SK-N-SH treated with all-trans-retinoic acid at 6 μM for 48 hours (cell line): ENCODE measurements at regions not wholly inside any gene's neighbourhood (a gene's known extent, or its start where the extent isn't known, plus 50 kb on each side); places are given as distances from the start of the nearest gene placed in this dataset.

Source experiments
- ATAC-seq: fragments of 200-7000 bp; cut with Tn5 transposase; 3 replicates; pipeline ENCODE4 v1.9.1; 2020; ENCODE audit warnings: mild to moderate bottlenecking, moderate library complexity
- ARNTL ChIP-seq: fragments of 450-650 bp; formaldehyde crosslinking; IDR thresholded peaks from 2 replicates; pipeline ENCODE4 v1.5.0; 2020; ENCODE audit warnings: low read depth, mild to moderate bottlenecking, moderate library complexity, borderline replicate concordance
- BACH2 ChIP-seq: fragments of 250-450 bp; sonication (Bioruptor Pico); IDR thresholded peaks from 2 replicates; pipeline ENCODE4 v1.9.0; 2021; ENCODE audit warnings: mild to moderate bottlenecking, borderline replicate concordance
- CREB5 ChIP-seq: fragments of 250-450 bp; sonication (Bioruptor Pico); IDR thresholded peaks from 2 replicates; pipeline ENCODE4 v1.5.1; 2020; ENCODE audit warnings: low read depth, mild to moderate bottlenecking, moderate library complexity
- CSDC2 ChIP-seq: fragments of 250-450 bp; sonication (Bioruptor Pico); IDR thresholded peaks from 2 replicates; pipeline ENCODE4 v1.5.0; 2020; ENCODE audit warnings: mild to moderate bottlenecking, moderate library complexity
- CSRNP3 ChIP-seq: fragments of 250-450 bp; sonication (Bioruptor Pico); IDR thresholded peaks from 2 replicates; pipeline ENCODE4 v1.5.1; 2021; ENCODE audit warnings: mild to moderate bottlenecking, moderate library complexity
- GLIS3 ChIP-seq: fragments of 250-450 bp; sonication (Bioruptor Pico); IDR thresholded peaks from 2 replicates; pipeline ENCODE4 v1.5.0; 2020; ENCODE audit warnings: mild to moderate bottlenecking, moderate library complexity
- ISL1 ChIP-seq: fragments of 250-450 bp; sonication (Bioruptor Pico); IDR thresholded peaks from 2 replicates; pipeline ENCODE4 v2.1.2; 2022; ENCODE audit warnings: mild to moderate bottlenecking, moderate library complexity
- OSR1 ChIP-seq: fragments of 250-450 bp; sonication (Bioruptor Pico); IDR thresholded peaks from 2 replicates; pipeline ENCODE4 v1.8.0; 2022; ENCODE audit warnings: moderate library complexity, mild to moderate bottlenecking, inconsistent platforms
- PATZ1 ChIP-seq: fragments of 250-450 bp; sonication (Bioruptor Pico); IDR thresholded peaks from 2 replicates; pipeline ENCODE4 v1.8.0; 2020; ENCODE audit warnings: mild to moderate bottlenecking, moderate library complexity, borderline replicate concordance
- POU6F1 ChIP-seq: fragments of 250-450 bp; sonication (Bioruptor Pico); IDR thresholded peaks from 2 replicates; pipeline ENCODE4 v1.8.0; 2021; ENCODE audit warnings: low read depth, mild to moderate bottlenecking, moderate library complexity, borderline replicate concordance
- PPARA ChIP-seq: fragments of 250-450 bp; sonication (Bioruptor Pico); IDR thresholded peaks from 2 replicates; pipeline ENCODE4 v1.5.0; 2020; ENCODE audit warnings: mild to moderate bottlenecking, borderline replicate concordance
- SNAI2 ChIP-seq: fragments of 250-450 bp; sonication (Bioruptor Pico); IDR thresholded peaks from 2 replicates; pipeline ENCODE4 v1.5.0; 2020; ENCODE audit warnings: mild to moderate bottlenecking, moderate library complexity
- TOX ChIP-seq: fragments of 250-450 bp; sonication (Bioruptor Pico); IDR thresholded peaks from 2 replicates; pipeline ENCODE4 v1.8.0; 2021; ENCODE audit warnings: mild to moderate bottlenecking, moderate library complexity, borderline replicate concordance
- TSHZ2 ChIP-seq: fragments of 250-450 bp; sonication (Bioruptor Pico); IDR thresholded peaks from 2 replicates; pipeline ENCODE4 v1.5.0; 2020; ENCODE audit warnings: mild to moderate bottlenecking, moderate library complexity
- ZC3H10 ChIP-seq: fragments of 250-450 bp; sonication (Bioruptor Pico); IDR thresholded peaks from 2 replicates; pipeline ENCODE4 v1.5.1; 2021; ENCODE audit warnings: mild to moderate bottlenecking, moderate library complexity
- ZFP3 ChIP-seq: fragments of 250-450 bp; sonication (Bioruptor Pico); IDR thresholded peaks from 2 replicates; pipeline ENCODE4 v1.5.0; 2020; ENCODE audit warnings: mild to moderate bottlenecking, moderate library complexity
- ZFP30 ChIP-seq: fragments of 450-650 bp; formaldehyde crosslinking; IDR thresholded peaks from 2 replicates; pipeline ENCODE4 v1.5.0; 2022; ENCODE audit warnings: mild to moderate bottlenecking, moderate library complexity
- ZNF565 ChIP-seq: fragments of 450-650 bp; formaldehyde crosslinking; conservative IDR thresholded peaks from 2 replicates; pipeline ENCODE4 v1.5.0; 2020; ENCODE audit warnings: low read depth, mild to moderate bottlenecking, moderate library complexity
- ZNF8 ChIP-seq: fragments of 450-650 bp; formaldehyde crosslinking; IDR thresholded peaks from 2 replicates; pipeline ENCODE4 v1.5.0; 2020; ENCODE audit warnings: mild to moderate bottlenecking, moderate library complexity

- ATAC-seq: no peak
- TF ChIP-seq POU6F1 (CRISPR knock-in tag): no peak
- TF ChIP-seq ARNTL (CRISPR knock-in tag): no peak
Measured at GRCh38 chr6:11878735-11879134, 100.1 kb upstream of the ADTRP start.

GRCh38 chr6:11878029-11878428 lies 99.4 kb upstream of the ADTRP start:
- no peak for ATAC-seq
- TF ChIP-seq SNAI2 (CRISPR knock-in tag) (no peak), PATZ1 (no peak), GLIS3 (CRISPR knock-in tag) (no peak), ZNF8 (CRISPR knock-in tag) (no peak), ZFP30 (CRISPR knock-in tag) (no peak), ISL1 (CRISPR knock-in tag) (no peak), TSHZ2 (CRISPR knock-in tag) (no peak), CREB5 (CRISPR knock-in tag) (no peak), POU6F1 (CRISPR knock-in tag) (no peak), ZNF565 (CRISPR knock-in tag) (no peak), ZFP3 (CRISPR knock-in tag) (no peak), PPARA (CRISPR knock-in tag) (no peak), CSRNP3 (CRISPR knock-in tag) (no peak), CSDC2 (CRISPR knock-in tag) (no peak), ZC3H10 (CRISPR knock-in tag) (no peak), ARNTL (CRISPR knock-in tag) (no peak), BACH2 (CRISPR knock-in tag) (no peak)

- TF ChIP-seq CSDC2 (CRISPR knock-in tag): no peak
- TF ChIP-seq PPARA (CRISPR knock-in tag): no peak
- no peak for TF ChIP-seq ZFP30 (CRISPR knock-in tag)
- TF ChIP-seq TSHZ2 (CRISPR knock-in tag): no peak
- no peak for TF ChIP-seq ZC3H10 (CRISPR knock-in tag)
- TF ChIP-seq TOX (CRISPR knock-in tag): no peak
- TF ChIP-seq SNAI2 (CRISPR knock-in tag): no peak
- no peak for TF ChIP-seq ZNF565 (CRISPR knock-in tag)
- TF ChIP-seq ZFP3 (CRISPR knock-in tag): no peak
- TF ChIP-seq OSR1 (CRISPR knock-in tag): no peak
- TF ChIP-seq, all 23 proteins: peak for 0
- no peak for ATAC-seq
Measured at GRCh38 chr6:11876934-11877433, 98.4 kb upstream of the ADTRP start.
